Lung (tissue), 11 donors: ENCODE measurements at regions not wholly inside any gene's neighbourhood (a gene's known extent, or its start where the extent isn't known, plus 50 kb on each side); places are given as distances from the start of the nearest gene placed in this dataset.

Experiments
- ATAC-seq: fragments of 200-7000 bp; cut with Tn5 transposase; one replicate; pipeline ENCODE4 v1.9.1; 2020; ENCODE audit warnings: moderate number of reproducible peaks; ENCODE audit not compliant: insufficient read depth, low FRiP score
- DNase-seq, 3 donors: peaks; one replicate each; pipeline ENCODE4 v3.0.0-alpha.2; 2013 to 2017
- H3K27ac ChIP-seq, 2 donors: one replicate each; pipeline ENCODE4 v1.5.1; 2013; ENCODE audit warnings: mild to moderate bottlenecking in 2 of 2, moderate library complexity in 2 of 2, control low read depth in 1 of 2, inconsistent platforms in 1 of 2, low read depth in 1 of 2, low read length in 1 of 2
- H3K27me3 ChIP-seq, 3 donors: one replicate each; pipeline ENCODE4 v1.5.1; 2013; ENCODE audit warnings: low read length in 2 of 3; ENCODE audit not compliant: control insufficient read depth in 3 of 3, insufficient read depth in 3 of 3
- H3K36me3 ChIP-seq, 4 donors: one replicate each; pipeline ENCODE4 v1.5.1; 2013; ENCODE audit warnings: low read length in 4 of 4, mild to moderate bottlenecking in 1 of 4, moderate library complexity in 1 of 4; ENCODE audit not compliant: control insufficient read depth in 4 of 4, insufficient read depth in 4 of 4
- H3K4me1 ChIP-seq, 5 donors: one replicate each; pipeline ENCODE4 v1.5.1; 2013; ENCODE audit warnings: low read length in 5 of 5, mild to moderate bottlenecking in 2 of 5, moderate library complexity in 1 of 5; ENCODE audit not compliant: control insufficient read depth in 5 of 5, insufficient read depth in 5 of 5
- H3K4me3 ChIP-seq: one replicate; pipeline ENCODE4 v1.5.1; 2013; ENCODE audit warnings: mild to moderate bottlenecking, control low read depth, moderate library complexity
- H3K9ac ChIP-seq, 2 donors: one replicate each; pipeline ENCODE4 v1.5.1; 2013; ENCODE audit warnings: low read length in 2 of 2, control low read depth in 1 of 2; ENCODE audit not compliant: insufficient read depth in 1 of 2
- H3K9me3 ChIP-seq, 4 donors: one replicate each; pipeline ENCODE4 v1.5.1; 2013; ENCODE audit warnings: low read length in 3 of 4, mild to moderate bottlenecking in 1 of 4, moderate library complexity in 1 of 4; ENCODE audit not compliant: control insufficient read depth in 4 of 4, insufficient read depth in 3 of 4
- WGBS, 2 donors: extraction: QIAGEN DNeasy Blood & Tissue Kit; methylation state at CpG; one replicate each; pipeline ENCODE4 v1.1.7; 2013; 5-methylcytosine and 5-hydroxymethylcytosine counted together
- TF ChIP-seq, protein P1 (sequence below): IDR thresholded peaks from 2 replicates; pipeline ENCODE4 v1.5.1; 2012; ENCODE audit warnings: mild to moderate bottlenecking; ENCODE audit errors: control extremely low read depth, extremely low read depth
- donor health status: control.
- donor health status: control.
- donor health status: Bipolar disorder and iron deficiency.
- donor health status: healthy.
- donor health status: DM: yes; HTN: yes; CAD: no.

GRCh38 chr6:67244037-67244436, 1391.0 kb upstream of the ADGRB3 start:
- DNase-seq, result no peak
- 83 to 98% methylated on average over 6 of the region's 6 CpGs for WGBS, 2 donors
- Histone ChIP-seq H3K9me3 (no peaks in the 10 kb centered on the region), H3K4me1 (no peaks in the 10 kb centered on the region), H3K36me3 (no peaks in the 10 kb centered on the region), H3K9ac (no peak overlapping the region), H3K27me3 (no peaks in the 10 kb centered on the region), H3K27ac (no peak overlapping the region), H3K4me3 (no peak overlapping the region)
- TF ChIP-seq, protein P1, sequence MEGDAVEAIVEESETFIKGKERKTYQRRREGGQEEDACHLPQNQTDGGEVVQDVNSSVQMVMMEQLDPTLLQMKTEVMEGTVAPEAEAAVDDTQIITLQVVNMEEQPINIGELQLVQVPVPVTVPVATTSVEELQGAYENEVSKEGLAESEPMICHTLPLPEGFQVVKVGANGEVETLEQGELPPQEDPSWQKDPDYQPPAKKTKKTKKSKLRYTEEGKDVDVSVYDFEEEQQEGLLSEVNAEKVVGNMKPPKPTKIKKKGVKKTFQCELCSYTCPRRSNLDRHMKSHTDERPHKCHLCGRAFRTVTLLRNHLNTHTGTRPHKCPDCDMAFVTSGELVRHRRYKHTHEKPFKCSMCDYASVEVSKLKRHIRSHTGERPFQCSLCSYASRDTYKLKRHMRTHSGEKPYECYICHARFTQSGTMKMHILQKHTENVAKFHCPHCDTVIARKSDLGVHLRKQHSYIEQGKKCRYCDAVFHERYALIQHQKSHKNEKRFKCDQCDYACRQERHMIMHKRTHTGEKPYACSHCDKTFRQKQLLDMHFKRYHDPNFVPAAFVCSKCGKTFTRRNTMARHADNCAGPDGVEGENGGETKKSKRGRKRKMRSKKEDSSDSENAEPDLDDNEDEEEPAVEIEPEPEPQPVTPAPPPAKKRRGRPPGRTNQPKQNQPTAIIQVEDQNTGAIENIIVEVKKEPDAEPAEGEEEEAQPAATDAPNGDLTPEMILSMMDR, result no peak
- no peak for ATAC-seq

- peaks cover 0 to 2% (median 0%) of the 10 kb centered on the region in 4 donors for H3K9me3 ChIP-seq
- H3K4me3 ChIP-seq, result no peak overlapping the region
- no peak overlapping the region for H3K27ac ChIP-seq
- H3K27me3 ChIP-seq, result no peaks in the 10 kb centered on the region
- 78 to 81% methylated on average over 1 of the region's 1 CpG for WGBS, 2 donors
- DNase-seq, result no peak
- no peak overlapping the region for H3K9ac ChIP-seq
- TF ChIP-seq, protein P1, result no peak
- ATAC-seq, result no peak
- no peaks in the 10 kb centered on the region for H3K4me1 ChIP-seq
- H3K36me3 ChIP-seq, result no peaks in the 10 kb centered on the region
Measured at GRCh38 chr6:67237277-67237676, 1397.8 kb upstream of the ADGRB3 start.

DNA sequence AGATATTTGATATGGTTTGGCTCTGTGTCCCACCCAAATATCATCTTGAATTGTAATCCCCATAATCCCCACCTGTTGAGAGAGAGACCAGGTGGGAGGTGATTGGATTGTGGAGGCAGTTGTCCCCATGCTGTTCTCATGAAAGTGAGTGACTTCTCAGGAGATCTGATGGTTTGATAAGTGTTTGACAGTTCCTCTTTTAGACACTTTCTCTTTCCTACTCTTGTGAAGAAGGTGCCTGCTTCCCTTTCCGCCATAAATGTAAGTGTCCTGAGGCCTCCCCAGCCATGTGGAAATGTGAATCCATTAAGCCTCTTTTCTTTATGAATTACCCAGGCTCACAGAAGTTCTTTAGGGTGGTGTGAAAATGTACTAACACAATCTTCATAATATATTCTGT, 1404.0 kb upstream of the ADGRB3 start:
- Histone ChIP-seq H3K9ac (no peak overlapping the region), H3K27me3 (no peaks in the 10 kb centered on the region), H3K36me3 (no peaks in the 10 kb centered on the region), H3K27ac (no peak overlapping the region), H3K9me3 (no peaks in the 10 kb centered on the region), H3K4me1 (no peaks in the 10 kb centered on the region), H3K4me3 (no peak overlapping the region)
- DNase-seq (no peak), ATAC-seq (no peak)
- WGBS, 2 donors, result 91 to 95% methylated on average over 1 of the region's 1 CpG
- TF ChIP-seq, protein P1, result no peak

GRCh38 chr6:67224989-67225388, 1410.1 kb upstream of the ADGRB3 start:
- Histone ChIP-seq H3K9ac (no peak overlapping the region), H3K9me3 (peaks cover 0 to 1% (median 0%) of the 10 kb centered on the region in 4 donors), H3K4me3 (no peak overlapping the region), H3K27ac (no peak overlapping the region), H3K36me3 (no peaks in the 10 kb centered on the region), H3K27me3 (no peaks in the 10 kb centered on the region), H3K4me1 (no peaks in the 10 kb centered on the region)
- TF ChIP-seq, protein P1, result no peak
- DNase-seq (no peak), ATAC-seq (no peak)
- 57 to 60% methylated on average over 1 of the region's 1 CpG for WGBS, 2 donors
